Activated naive CD8-positive, alpha-beta T cell treated with anti-CD3 and anti-CD28 coated beads, Interleukin-2, amount 10 ng/mL, durations not matched to agents 7 days and 5 days (primary cell): ENCODE measurements at regions not wholly inside any gene's neighbourhood (a gene's known extent, or its start where the extent isn't known, plus 50 kb on each side); places are given as distances from the start of the nearest gene placed in this dataset.

ENCODE experiments used
- ATAC-seq: fragments of 150-1000 bp; cut with Tn5 transposase; one replicate; pipeline ENCODE4 v1.10.0; 2021; ENCODE audit warnings: low read depth, moderate library complexity
- POLR2A ChIA-PET: fragments of 350-600 bp; sonication (Branson Sonifier 250); formaldehyde crosslinking; loops from one replicate; lab custom pipeline; 2021; ENCODE audit warnings: antibody characterized with exemption; lab: Charles Lee
- DNase-seq: peaks from one replicate; pipeline ENCODE4 v3.0.0; 2021
- H3K27ac Mint-ChIP-seq: one replicate; pipeline ENCODE4 v1.8.0; 2022; ENCODE audit warnings: mild to moderate bottlenecking, mixed read lengths
- H3K27me3 Mint-ChIP-seq: one replicate; pipeline ENCODE4 v1.8.0; 2022; ENCODE audit warnings: mild to moderate bottlenecking, moderate library complexity, mixed read lengths
- H3K36me3 Mint-ChIP-seq: one replicate; pipeline ENCODE4 v1.8.0; 2021; ENCODE audit warnings: mild to moderate bottlenecking, mixed read lengths
- H3K4me1 Mint-ChIP-seq: one replicate; pipeline ENCODE4 v1.8.0; 2021; ENCODE audit warnings: mixed read lengths
- H3K4me3 Mint-ChIP-seq: one replicate; pipeline ENCODE4 v1.8.0; 2022; ENCODE audit warnings: mild to moderate bottlenecking, moderate library complexity, mixed read lengths
- H3K9me3 Mint-ChIP-seq: one replicate; pipeline ENCODE4 v1.8.0; 2021; ENCODE audit warnings: mixed read lengths

GRCh38 chr10:6881987-6882386 lies 301.9 kb upstream of the PRKCQ start:
- no peak overlapping the region for H3K4me3 Mint-ChIP-seq
- peaks cover 56% of the 10 kb centered on the region for H3K27me3 Mint-ChIP-seq
- no peaks in the 10 kb centered on the region for H3K36me3 Mint-ChIP-seq
- ATAC-seq (no peak), DNase-seq (no peak)
- no peak overlapping the region for H3K27ac Mint-ChIP-seq
- POLR2A ChIA-PET, result no interaction called here
- H3K9me3 Mint-ChIP-seq, result peaks cover 2% of the 10 kb centered on the region
- peaks cover 13% of the 10 kb centered on the region for H3K4me1 Mint-ChIP-seq

GRCh38 chr10:6877722-6878392 lies 297.8 kb upstream of the PRKCQ start:
- Mint-ChIP-seq H3K27me3 (peaks cover 65% of the 10 kb centered on the region), H3K4me3 (no peak overlapping the region), H3K9me3 (no peaks in the 10 kb centered on the region), H3K27ac (no peak overlapping the region), H3K4me1 (no peaks in the 10 kb centered on the region), H3K36me3 (no peaks in the 10 kb centered on the region)
- ATAC-seq (no peak), DNase-seq (no peak)
- POLR2A ChIA-PET, result no interaction called here

GRCh38 chr10:6877336-6877721 lies 297.3 kb upstream of the PRKCQ start:
- DNase-seq, result no peak
- no peak for ATAC-seq
- Mint-ChIP-seq H3K9me3 (no peaks in the 10 kb centered on the region), H3K4me3 (no peak overlapping the region), H3K27me3 (peaks cover 60% of the 10 kb centered on the region), H3K36me3 (no peaks in the 10 kb centered on the region), H3K27ac (no peak overlapping the region), H3K4me1 (no peaks in the 10 kb centered on the region)
- POLR2A ChIA-PET, result no interaction called here

GRCh38 chr10:6875269-6875865 lies 295.3 kb upstream of the PRKCQ start:
- no peaks in the 10 kb centered on the region for H3K36me3 Mint-ChIP-seq
- DNase-seq (no peak), ATAC-seq (no peak)
- no peaks in the 10 kb centered on the region for H3K9me3 Mint-ChIP-seq
- H3K4me1 Mint-ChIP-seq, result no peaks in the 10 kb centered on the region
- POLR2A ChIA-PET, result no interaction called here
- peaks cover 42% of the 10 kb centered on the region for H3K27me3 Mint-ChIP-seq
- no peak overlapping the region for H3K4me3 Mint-ChIP-seq
- H3K27ac Mint-ChIP-seq, result no peak overlapping the region

- Mint-ChIP-seq H3K4me3 (no peak overlapping the region), H3K27ac (no peak overlapping the region), H3K27me3 (peaks cover 13% of the 10 kb centered on the region), H3K9me3 (no peaks in the 10 kb centered on the region), H3K36me3 (no peaks in the 10 kb centered on the region), H3K4me1 (no peaks in the 10 kb centered on the region)
- no peak for ATAC-seq
- no peak for DNase-seq
- POLR2A ChIA-PET, result no interaction called here
Observed at GRCh38 chr10:6871128-6871527, 291.1 kb upstream of the PRKCQ start.

- Mint-ChIP-seq H3K36me3 (no peaks in the 10 kb centered on the region), H3K27me3 (peaks cover 21% of the 10 kb centered on the region), H3K9me3 (no peaks in the 10 kb centered on the region), H3K4me1 (no peaks in the 10 kb centered on the region), H3K27ac (no peak overlapping the region), H3K4me3 (no peak overlapping the region)
- DNase-seq (no peak), ATAC-seq (no peak)
- POLR2A ChIA-PET, result no interaction called here
Observed at GRCh38 chr10:6868036-6868725, 288.1 kb upstream of the PRKCQ start.

- Mint-ChIP-seq H3K27ac (no peak overlapping the region), H3K36me3 (no peaks in the 10 kb centered on the region), H3K4me1 (no peaks in the 10 kb centered on the region), H3K9me3 (peaks cover 4% of the 10 kb centered on the region), H3K27me3 (peaks cover 23% of the 10 kb centered on the region), H3K4me3 (no peak overlapping the region)
- POLR2A ChIA-PET, result no interaction called here
- ATAC-seq (no peak), DNase-seq (no peak)
Observed at GRCh38 chr10:6866757-6867156, 286.7 kb upstream of the PRKCQ start.

GRCh38 chr10:6864142-6864541 lies 284.1 kb upstream of the PRKCQ start:
- Mint-ChIP-seq H3K27me3 (peaks cover 23% of the 10 kb centered on the region), H3K9me3 (peaks cover 4% of the 10 kb centered on the region), H3K4me3 (no peak overlapping the region), H3K36me3 (no peaks in the 10 kb centered on the region), H3K4me1 (no peaks in the 10 kb centered on the region), H3K27ac (no peak overlapping the region)
- ATAC-seq (no peak), DNase-seq (no peak)
- POLR2A ChIA-PET, result no interaction called here

GRCh38 chr10:6863381-6863780 lies 283.3 kb upstream of the PRKCQ start:
- H3K9me3 Mint-ChIP-seq, result peaks cover 4% of the 10 kb centered on the region
- H3K4me3 Mint-ChIP-seq, result no peak overlapping the region
- POLR2A ChIA-PET, result no interaction called here
- H3K36me3 Mint-ChIP-seq, result no peaks in the 10 kb centered on the region
- no peak for DNase-seq
- no peaks in the 10 kb centered on the region for H3K4me1 Mint-ChIP-seq
- H3K27ac Mint-ChIP-seq, result no peak overlapping the region
- ATAC-seq, result no peak
- H3K27me3 Mint-ChIP-seq, result peaks cover 27% of the 10 kb centered on the region

GRCh38 chr10:6850452-6850851 lies 270.4 kb upstream of the PRKCQ start:
- H3K4me3 Mint-ChIP-seq, result no peak overlapping the region
- H3K4me1 Mint-ChIP-seq, result no peaks in the 10 kb centered on the region
- no peak overlapping the region for H3K27ac Mint-ChIP-seq
- DNase-seq (no peak), ATAC-seq (no peak)
- H3K36me3 Mint-ChIP-seq, result no peaks in the 10 kb centered on the region
- POLR2A ChIA-PET, result no interaction called here
- peaks cover 35% of the 10 kb centered on the region for H3K27me3 Mint-ChIP-seq
- no peaks in the 10 kb centered on the region for H3K9me3 Mint-ChIP-seq

- H3K36me3 Mint-ChIP-seq, result no peaks in the 10 kb centered on the region
- H3K4me3 Mint-ChIP-seq, result no peak overlapping the region
- no peak overlapping the region for H3K27ac Mint-ChIP-seq
- ATAC-seq (no peak), DNase-seq (no peak)
- H3K4me1 Mint-ChIP-seq, result peaks cover 3% of the 10 kb centered on the region
- POLR2A ChIA-PET, result no interaction called here
- H3K9me3 Mint-ChIP-seq, result no peaks in the 10 kb centered on the region
- H3K27me3 Mint-ChIP-seq, result peaks cover 26% of the 10 kb centered on the region
Observed at GRCh38 chr10:6847561-6847960, 267.5 kb upstream of the PRKCQ start.

GRCh38 chr10:6843894-6844650 lies 264.0 kb upstream of the PRKCQ start:
- H3K9me3 Mint-ChIP-seq, result no peaks in the 10 kb centered on the region
- H3K27ac Mint-ChIP-seq, result no peak overlapping the region
- no peaks in the 10 kb centered on the region for H3K36me3 Mint-ChIP-seq
- no peak for DNase-seq
- H3K4me3 Mint-ChIP-seq, result no peak overlapping the region
- ATAC-seq, result no peak
- peaks cover 3% of the 10 kb centered on the region for H3K4me1 Mint-ChIP-seq
- POLR2A ChIA-PET, result no interaction called here
- peaks cover 19% of the 10 kb centered on the region for H3K27me3 Mint-ChIP-seq

GRCh38 chr10:6843481-6843881 lies 263.4 kb upstream of the PRKCQ start:
- Mint-ChIP-seq H3K4me3 (no peak overlapping the region), H3K27ac (peak overlapping the region; percentile 35), H3K4me1 (peaks cover 3% of the 10 kb centered on the region), H3K36me3 (no peaks in the 10 kb centered on the region), H3K9me3 (no peaks in the 10 kb centered on the region), H3K27me3 (peaks cover 20% of the 10 kb centered on the region)
- no peak for ATAC-seq
- POLR2A ChIA-PET, result no interaction called here
- no peak for DNase-seq
